Endodermal cell (in vitro differentiated cells): ENCODE measurements at regions not wholly inside any gene's neighbourhood (a gene's known extent, or its start where the extent isn't known, plus 50 kb on each side); places are given as distances from the start of the nearest gene placed in this dataset.

Experiments used
- DNase-seq: peaks from one replicate; pipeline ENCODE4 v3.0.0-alpha.2; 2017
- H3K27ac ChIP-seq: 2 replicates; pipeline ENCODE4 v1.5.1; 2013; ENCODE audit warnings: mild to moderate bottlenecking, low read depth, low read length, moderate library complexity
- H3K27me3 ChIP-seq: 2 replicates; pipeline ENCODE4 v1.6.1; 2013; ENCODE audit warnings: mild to moderate bottlenecking, low read length, moderate library complexity; ENCODE audit not compliant: insufficient read depth, control insufficient read depth, poor library complexity, severe bottlenecking
- H3K36me3 ChIP-seq: 2 replicates; pipeline ENCODE4 v1.7.0; 2013; ENCODE audit warnings: mild to moderate bottlenecking, low read length, moderate library complexity; ENCODE audit not compliant: control insufficient read depth, insufficient read depth
- H3K4me1 ChIP-seq: one replicate; pipeline ENCODE4 v1.7.0; 2013; ENCODE audit warnings: low read length; ENCODE audit not compliant: control insufficient read depth, insufficient read depth
- H3K4me3 ChIP-seq: 2 replicates; pipeline ENCODE4 v1.5.1; 2013; ENCODE audit warnings: mild to moderate bottlenecking, low read length, moderate library complexity
- H3K9ac ChIP-seq: 2 replicates; pipeline ENCODE4 v1.6.1; 2013; ENCODE audit warnings: mild to moderate bottlenecking, low read length, moderate library complexity; ENCODE audit not compliant: poor library complexity, severe bottlenecking; ENCODE audit errors: extremely low read depth
- H3K9me3 ChIP-seq: 2 replicates; pipeline ENCODE4 v1.6.1; 2013; ENCODE audit warnings: mild to moderate bottlenecking, low read length, moderate library complexity; ENCODE audit not compliant: control insufficient read depth
- H3K27ac Mint-ChIP-seq: 2 replicates; pipeline ENCODE4 v1.8.0; 2020; ENCODE audit warnings: mixed read lengths
- H3K27me3 Mint-ChIP-seq: 2 replicates; pipeline ENCODE4 v1.8.0; 2021; ENCODE audit warnings: mild to moderate bottlenecking, mixed read lengths; ENCODE audit not compliant: insufficient read depth
- H3K36me3 Mint-ChIP-seq: 2 replicates; pipeline ENCODE4 v1.8.0; 2020; ENCODE audit warnings: low read depth, mixed read lengths
- H3K4me1 Mint-ChIP-seq: 2 replicates; pipeline ENCODE4 v1.8.0; 2020; ENCODE audit warnings: mixed read lengths
- H3K4me3 Mint-ChIP-seq: 2 replicates; pipeline ENCODE4 v1.8.0; 2020; ENCODE audit warnings: mild to moderate bottlenecking, moderate library complexity, mixed read lengths
- H3K9me3 Mint-ChIP-seq: 2 replicates; pipeline ENCODE4 v1.8.0; 2020; ENCODE audit warnings: mild to moderate bottlenecking, mixed read lengths
- whole genome bisulfite sequencing, 2 experiments: methylation state at CpG; one replicate each; pipeline versions ENCODE4 v1.1.5 to v1.1.7; 2013; ENCODE audit warnings: missing lambda C conversion rate in 2 of 2, mixed read lengths in 1 of 2; ENCODE audit not compliant: insufficient coverage in 1 of 2, insufficient read length in 1 of 2; 5-methylcytosine and 5-hydroxymethylcytosine counted together
- TF ChIP-seq, protein P1 (sequence below): fragments of 200-600 bp; sonication (generic); conservative IDR thresholded peaks from 2 replicates; pipeline ENCODE4 v1.5.0; 2021; ENCODE audit warnings: antibody characterized with exemption, mild to moderate bottlenecking

DNA sequence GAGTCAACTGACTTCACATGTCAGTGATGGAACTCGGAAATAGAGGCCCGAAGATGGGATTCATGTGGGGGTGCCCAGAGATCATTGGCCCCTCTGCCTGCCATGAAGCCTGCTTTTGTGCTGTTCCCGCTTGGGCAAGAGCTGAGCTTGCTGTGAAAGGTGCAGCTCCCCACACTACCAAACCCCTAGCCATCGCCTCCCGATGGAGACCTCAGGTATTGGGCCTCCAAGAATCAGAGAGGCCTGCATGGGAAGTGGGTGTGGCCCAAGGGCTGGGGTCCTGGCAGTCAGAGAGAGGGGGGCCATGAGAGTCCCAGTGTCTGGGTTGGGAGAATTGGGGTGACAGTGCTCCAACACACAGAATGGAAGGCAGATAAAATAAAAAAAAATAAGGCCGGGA lies 160.9 kb downstream of the SOD2 start:
- Histone ChIP-seq H3K27me3 (no peaks in the 10 kb centered on the region), H3K27ac (no peak overlapping the region), H3K9me3 (peaks cover 8% of the 10 kb centered on the region), H3K36me3 (no peaks in the 10 kb centered on the region), H3K4me1 (no peaks in the 10 kb centered on the region), H3K9ac (no peak overlapping the region), H3K4me3 (no peak overlapping the region)
- no peaks in the 10 kb centered on the region for H3K4me1 Mint-ChIP-seq
- TF ChIP-seq, protein P1, sequence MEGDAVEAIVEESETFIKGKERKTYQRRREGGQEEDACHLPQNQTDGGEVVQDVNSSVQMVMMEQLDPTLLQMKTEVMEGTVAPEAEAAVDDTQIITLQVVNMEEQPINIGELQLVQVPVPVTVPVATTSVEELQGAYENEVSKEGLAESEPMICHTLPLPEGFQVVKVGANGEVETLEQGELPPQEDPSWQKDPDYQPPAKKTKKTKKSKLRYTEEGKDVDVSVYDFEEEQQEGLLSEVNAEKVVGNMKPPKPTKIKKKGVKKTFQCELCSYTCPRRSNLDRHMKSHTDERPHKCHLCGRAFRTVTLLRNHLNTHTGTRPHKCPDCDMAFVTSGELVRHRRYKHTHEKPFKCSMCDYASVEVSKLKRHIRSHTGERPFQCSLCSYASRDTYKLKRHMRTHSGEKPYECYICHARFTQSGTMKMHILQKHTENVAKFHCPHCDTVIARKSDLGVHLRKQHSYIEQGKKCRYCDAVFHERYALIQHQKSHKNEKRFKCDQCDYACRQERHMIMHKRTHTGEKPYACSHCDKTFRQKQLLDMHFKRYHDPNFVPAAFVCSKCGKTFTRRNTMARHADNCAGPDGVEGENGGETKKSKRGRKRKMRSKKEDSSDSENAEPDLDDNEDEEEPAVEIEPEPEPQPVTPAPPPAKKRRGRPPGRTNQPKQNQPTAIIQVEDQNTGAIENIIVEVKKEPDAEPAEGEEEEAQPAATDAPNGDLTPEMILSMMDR = no peak
- peaks cover 5% of the 10 kb centered on the region for H3K27me3 Mint-ChIP-seq
- peak; percentile 60 for DNase-seq
- no peaks in the 10 kb centered on the region for H3K9me3 Mint-ChIP-seq
- no peak overlapping the region for H3K27ac Mint-ChIP-seq
- no peak overlapping the region for H3K4me3 Mint-ChIP-seq
- no peaks in the 10 kb centered on the region for H3K36me3 Mint-ChIP-seq
- WGBS, 2 experiments = 86 to 93% methylated on average over 3 to 6 of the region's 6 CpGs

DNA sequence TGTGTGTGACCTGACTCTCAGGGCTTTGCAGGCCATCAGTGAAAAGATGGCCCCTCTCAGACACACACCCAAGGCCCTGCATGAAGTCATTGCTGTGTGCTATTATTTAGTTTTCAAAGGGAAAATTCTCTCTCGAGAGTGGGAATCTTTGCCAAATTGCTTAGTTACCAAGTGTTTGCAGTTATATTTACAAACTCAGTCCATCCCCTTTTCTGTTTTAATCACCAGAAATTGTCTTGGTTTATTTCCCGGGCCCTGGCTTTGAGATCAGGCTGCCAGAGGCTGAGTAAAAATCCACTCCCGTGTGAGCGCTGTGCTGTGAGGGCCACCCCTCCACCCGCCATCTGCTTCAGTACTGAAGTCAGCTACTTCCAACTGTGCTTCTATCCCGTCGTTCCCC lies 163.1 kb downstream of the SOD2 start:
- TF ChIP-seq, protein P1 = no peak
- Histone ChIP-seq H3K36me3 (no peaks in the 10 kb centered on the region), H3K27me3 (no peaks in the 10 kb centered on the region), H3K4me3 (no peak overlapping the region), H3K4me1 (no peaks in the 10 kb centered on the region), H3K9ac (no peak overlapping the region), H3K9me3 (peaks cover 8% of the 10 kb centered on the region), H3K27ac (no peak overlapping the region)
- Mint-ChIP-seq H3K27me3 (peaks cover 5% of the 10 kb centered on the region), H3K4me3 (no peak overlapping the region), H3K9me3 (no peaks in the 10 kb centered on the region), H3K4me1 (peaks cover 9% of the 10 kb centered on the region), H3K27ac (no peak overlapping the region), H3K36me3 (no peaks in the 10 kb centered on the region)
- 86 to 96% methylated on average over 6 to 7 of the region's 7 CpGs for whole genome bisulfite sequencing, 2 experiments
- no peak for DNase-seq

DNA sequence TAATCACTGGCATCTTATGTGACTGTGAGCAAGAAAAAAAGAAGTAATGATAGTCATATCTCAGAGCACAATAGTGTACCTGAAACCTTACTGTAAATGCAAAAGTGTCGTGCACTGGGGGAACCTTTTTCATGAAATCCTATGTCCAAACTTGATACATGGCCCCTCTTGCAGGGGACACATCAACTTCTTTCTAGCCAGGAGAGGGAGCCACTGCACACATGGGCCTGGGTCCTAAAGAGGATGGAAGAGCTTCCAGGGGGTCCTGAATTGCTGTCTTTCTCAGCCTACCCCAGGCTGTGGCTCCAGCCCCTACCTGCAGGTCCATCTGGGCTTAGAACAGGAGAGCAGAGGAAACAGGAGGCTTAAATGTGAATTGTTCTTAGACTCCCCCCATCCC lies 165.7 kb downstream of the SOD2 start:
- Mint-ChIP-seq H3K4me1 (peaks cover 9% of the 10 kb centered on the region), H3K27me3 (peaks cover 9% of the 10 kb centered on the region), H3K4me3 (no peak overlapping the region), H3K36me3 (no peaks in the 10 kb centered on the region), H3K27ac (no peak overlapping the region), H3K9me3 (no peaks in the 10 kb centered on the region)
- no peaks in the 10 kb centered on the region for H3K36me3 ChIP-seq
- no peak for DNase-seq
- 100% methylated on average over 1 of the region's 1 CpG for WGBS, 2 experiments
- H3K9ac ChIP-seq = no peak overlapping the region
- no peak overlapping the region for H3K4me3 ChIP-seq
- no peaks in the 10 kb centered on the region for H3K9me3 ChIP-seq
- TF ChIP-seq, protein P1 = peak; percentile 72
- H3K4me1 ChIP-seq = no peaks in the 10 kb centered on the region
- no peak overlapping the region for H3K27ac ChIP-seq
- no peaks in the 10 kb centered on the region for H3K27me3 ChIP-seq
